ENCODE measurements at regions not wholly inside any gene's neighbourhood (a gene's known extent, or its start where the extent isn't known, plus 50 kb on each side); places are given as distances from the start of the nearest gene placed in this dataset.
"Not testable (repeated sequence)": the region's sequence is repeated elsewhere in the genome, so short reads cannot be mapped to it uniquely, and the experiment has no call there.

DNA sequence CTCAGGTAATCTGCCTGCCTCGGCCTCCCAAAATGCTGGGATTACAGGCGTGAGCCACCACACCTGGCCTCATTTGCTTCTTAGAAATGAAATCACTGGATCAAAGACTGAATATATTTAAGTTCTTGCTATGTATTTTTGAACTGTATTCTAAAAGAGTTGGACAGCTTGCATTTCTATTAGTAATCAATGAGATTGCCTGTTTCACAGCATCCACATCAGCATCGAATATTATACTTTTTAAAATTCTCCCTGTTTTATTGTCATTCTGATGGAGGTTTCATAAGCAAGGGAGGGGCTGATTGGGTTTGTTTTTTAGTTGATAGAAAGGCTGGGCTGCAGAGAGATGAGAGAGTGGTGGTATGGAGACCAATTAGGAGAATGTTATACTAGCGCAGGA is 68.7 kb upstream of the CREB3L1 start:
- no peak for DNase-seq
- Histone ChIP-seq H3K27ac (no peak overlapping the region), H3K27me3 (peaks cover 0 to 9% (median 3%) of the 10 kb centered on the region in 3 donors), H3K36me3 (no peaks in the 10 kb centered on the region), H3K4me1 (no peaks in the 10 kb centered on the region), H3K9me3 (no peaks in the 10 kb centered on the region), H3K4me3 (no peak overlapping the region)
- no peak for ATAC-seq
- in situ Hi-C loops (cut with MboI; ENCODE audit: low sequenced_read_pairs in 4 of 4): no loop called here
- TF ChIP-seq, protein P1, sequence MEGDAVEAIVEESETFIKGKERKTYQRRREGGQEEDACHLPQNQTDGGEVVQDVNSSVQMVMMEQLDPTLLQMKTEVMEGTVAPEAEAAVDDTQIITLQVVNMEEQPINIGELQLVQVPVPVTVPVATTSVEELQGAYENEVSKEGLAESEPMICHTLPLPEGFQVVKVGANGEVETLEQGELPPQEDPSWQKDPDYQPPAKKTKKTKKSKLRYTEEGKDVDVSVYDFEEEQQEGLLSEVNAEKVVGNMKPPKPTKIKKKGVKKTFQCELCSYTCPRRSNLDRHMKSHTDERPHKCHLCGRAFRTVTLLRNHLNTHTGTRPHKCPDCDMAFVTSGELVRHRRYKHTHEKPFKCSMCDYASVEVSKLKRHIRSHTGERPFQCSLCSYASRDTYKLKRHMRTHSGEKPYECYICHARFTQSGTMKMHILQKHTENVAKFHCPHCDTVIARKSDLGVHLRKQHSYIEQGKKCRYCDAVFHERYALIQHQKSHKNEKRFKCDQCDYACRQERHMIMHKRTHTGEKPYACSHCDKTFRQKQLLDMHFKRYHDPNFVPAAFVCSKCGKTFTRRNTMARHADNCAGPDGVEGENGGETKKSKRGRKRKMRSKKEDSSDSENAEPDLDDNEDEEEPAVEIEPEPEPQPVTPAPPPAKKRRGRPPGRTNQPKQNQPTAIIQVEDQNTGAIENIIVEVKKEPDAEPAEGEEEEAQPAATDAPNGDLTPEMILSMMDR (IDR thresholded peaks at IDR 0.05 in 4 of 5, conservative IDR thresholded peaks at IDR 0.05 in 1 of 5): no peak
- no peak for TF ChIP-seq POLR2A (IDR thresholded peaks at IDR 0.05)
- intact Hi-C loops (cut with DNase I; ENCODE audit: low total_unique reads): no loop called here

DNA sequence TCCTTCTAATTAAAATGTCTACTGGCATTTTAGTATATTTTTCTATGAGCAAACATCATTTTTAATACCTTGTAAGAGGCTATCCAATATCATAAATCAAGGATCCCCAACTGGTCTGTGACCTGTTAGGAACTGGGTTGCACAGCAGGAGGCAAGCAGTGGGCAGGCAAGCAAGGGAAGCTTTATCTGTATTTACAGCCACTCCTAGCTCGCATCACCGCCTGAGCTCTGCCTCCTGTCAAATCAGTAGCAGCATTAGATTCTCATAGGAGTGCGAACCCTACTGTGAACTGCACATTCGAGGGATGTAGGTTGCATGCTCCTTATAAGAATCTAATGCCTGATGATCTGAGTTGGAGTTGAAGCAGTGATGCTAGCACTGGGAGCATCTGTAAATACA is 70.2 kb upstream of the CREB3L1 start:
- in situ Hi-C loops (cut with MboI; ENCODE audit: low sequenced_read_pairs in 4 of 4): no loop called here
- H3K27me3 ChIP-seq: peaks cover 0 to 14% (median 3%) of the 10 kb centered on the region in 3 donors
- intact Hi-C loops (cut with DNase I; ENCODE audit: low total_unique reads): no loop called here
- DNase-seq (no peak), ATAC-seq (no peak)
- H3K36me3 ChIP-seq: no peaks in the 10 kb centered on the region
- no peak for TF ChIP-seq POLR2A (IDR thresholded peaks at IDR 0.05)
- TF ChIP-seq, protein P1 (IDR thresholded peaks at IDR 0.05 in 4 of 5, conservative IDR thresholded peaks at IDR 0.05 in 1 of 5): no peak
- H3K4me1 ChIP-seq: no peaks in the 10 kb centered on the region
- no peak overlapping the region for H3K27ac ChIP-seq
- no peaks in the 10 kb centered on the region for H3K9me3 ChIP-seq
- no peak overlapping the region for H3K4me3 ChIP-seq

DNA sequence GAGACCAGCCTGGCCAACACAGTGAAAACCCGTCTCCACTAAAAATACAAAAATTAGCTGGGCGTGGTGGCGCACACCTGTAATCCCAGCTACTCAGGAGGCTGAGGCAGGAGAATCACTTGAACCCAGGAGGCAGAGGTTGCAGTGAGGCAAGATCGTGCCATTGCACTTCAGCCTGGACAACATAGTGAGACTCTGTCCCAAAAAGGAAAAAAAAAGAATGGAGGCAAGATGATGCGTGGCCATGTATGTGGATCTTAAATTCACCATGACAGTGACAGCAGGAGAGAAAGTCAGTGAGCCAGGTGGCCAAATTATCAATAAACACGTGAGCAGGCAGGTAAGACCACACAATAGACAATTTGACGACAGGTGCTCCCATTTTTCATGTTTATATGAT is 73.0 kb upstream of the CREB3L1 start:
- in situ Hi-C loops (cut with MboI; ENCODE audit: low sequenced_read_pairs in 4 of 4); H3K4me3 ChIP-seq; H3K27ac ChIP-seq; DNase-seq; H3K9me3 ChIP-seq; H3K4me1 ChIP-seq; ATAC-seq; H3K36me3 ChIP-seq; intact Hi-C loops (cut with DNase I; ENCODE audit: low total_unique reads): not testable (repeated sequence)
- peaks cover 0 to 14% (median 6%) of the 10 kb centered on the region in 3 donors for H3K27me3 ChIP-seq

DNA sequence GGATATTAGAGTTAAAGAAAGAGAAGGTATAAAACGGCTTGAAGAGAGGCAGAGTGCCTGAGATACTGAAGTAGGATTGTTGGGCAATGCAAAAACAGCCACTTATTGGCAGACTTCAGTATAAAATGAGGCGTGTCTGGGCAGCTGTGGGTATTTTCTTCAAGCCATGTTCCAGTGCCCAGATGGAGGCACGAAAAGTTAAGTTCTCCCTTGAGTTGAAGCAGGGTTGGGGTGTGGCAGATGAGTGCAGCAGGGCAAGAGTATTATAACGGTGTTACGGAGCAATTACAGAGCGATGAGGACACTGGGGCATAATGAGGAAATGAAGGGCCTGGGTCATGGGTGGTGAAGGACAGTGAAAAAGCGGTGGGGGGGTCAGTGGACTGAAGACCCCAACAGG is 73.7 kb upstream of the CREB3L1 start:
- H3K4me3 ChIP-seq: no peak overlapping the region
- ATAC-seq: no peak
- H3K27me3 ChIP-seq: peaks cover 0 to 11% (median 6%) of the 10 kb centered on the region in 3 donors
- H3K27ac ChIP-seq: no peak overlapping the region
- DNase-seq: no peak
- no peaks in the 10 kb centered on the region for H3K9me3 ChIP-seq
- intact Hi-C loops (cut with DNase I; ENCODE audit: low total_unique reads) (no loop called here), in situ Hi-C loops (cut with MboI; ENCODE audit: low sequenced_read_pairs in 4 of 4) (no loop called here)
- H3K36me3 ChIP-seq: no peaks in the 10 kb centered on the region
- TF ChIP-seq POLR2A (IDR thresholded peaks at IDR 0.05): no peak
- TF ChIP-seq, protein P1 (IDR thresholded peaks at IDR 0.05 in 4 of 5, conservative IDR thresholded peaks at IDR 0.05 in 1 of 5): no peak
- H3K4me1 ChIP-seq: no peaks in the 10 kb centered on the region

DNA sequence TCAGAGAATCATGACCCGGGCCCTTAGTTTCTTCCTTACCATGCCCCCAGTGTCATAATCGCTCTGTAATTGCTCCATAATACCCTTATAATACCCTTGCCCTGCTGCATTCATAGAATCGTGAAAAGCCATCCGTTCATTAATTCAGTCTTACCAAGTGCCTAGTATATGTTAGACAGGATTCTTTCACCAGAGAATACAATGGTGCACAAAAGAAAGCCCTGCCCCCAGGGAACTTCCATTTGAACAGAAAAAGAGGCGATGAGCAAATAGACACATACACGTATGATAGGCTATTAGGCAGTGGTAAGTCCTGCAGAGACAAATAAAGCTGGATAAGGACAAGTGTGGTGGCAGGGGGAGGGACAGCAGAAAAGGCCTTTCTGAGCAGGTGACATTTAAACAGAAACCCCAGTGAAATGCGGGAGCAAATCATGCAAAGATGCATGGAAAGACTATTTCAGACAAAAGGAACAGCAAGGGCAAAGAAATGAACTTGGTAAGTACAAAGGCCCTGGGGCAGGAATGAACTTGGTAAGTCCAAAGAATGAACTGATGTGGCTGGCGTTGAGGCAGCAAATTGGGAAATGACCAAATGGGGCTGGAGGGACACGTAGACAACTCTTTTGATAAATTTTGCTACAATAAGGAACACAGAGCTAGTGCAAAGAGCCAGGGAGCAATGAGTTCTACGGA is 74.6 kb upstream of the CREB3L1 start:
- intact Hi-C loops (cut with DNase I; ENCODE audit: low total_unique reads): no loop called here
- Histone ChIP-seq H3K36me3 (no peaks in the 10 kb centered on the region), H3K4me1 (no peaks in the 10 kb centered on the region), H3K27me3 (peaks cover 0 to 10% (median 3%) of the 10 kb centered on the region in 3 donors), H3K4me3 (no peak overlapping the region), H3K27ac (no peak overlapping the region), H3K9me3 (no peaks in the 10 kb centered on the region)
- ATAC-seq: no peak
- no peak for DNase-seq
- TF ChIP-seq, protein P1 (IDR thresholded peaks at IDR 0.05 in 4 of 5, conservative IDR thresholded peaks at IDR 0.05 in 1 of 5): no peak
- no peak for TF ChIP-seq POLR2A (IDR thresholded peaks at IDR 0.05)
- in situ Hi-C loops (cut with MboI; ENCODE audit: low sequenced_read_pairs in 4 of 4): no loop called here

Measured in gastrocnemius medialis (tissue), 4 donors.